WTC11 (cell line): ENCODE measurements at regions not wholly inside any gene's neighbourhood (a gene's known extent, or its start where the extent isn't known, plus 50 kb on each side); places are given as distances from the start of the nearest gene placed in this dataset.

Experiments
- ATAC-seq: fragments of 200-7000 bp; cut with Tn5 transposase; 2 replicates; pipeline ENCODE4 v1.10.0; 2021; ENCODE audit warnings: mild to moderate bottlenecking, moderate library complexity
- CTCF ChIA-PET: fragments of 300-600 bp; sonication (Branson Sonifier 250); formaldehyde crosslinking; loops from one replicate; lab custom pipeline; 2021; ENCODE audit warnings: antibody characterized with exemption; lab: Charles Lee
- POLR2A ChIA-PET: fragments of 350-600 bp; sonication (Branson Sonifier 250); formaldehyde crosslinking; loops from one replicate; lab custom pipeline; 2021; ENCODE audit warnings: antibody characterized with exemption; lab: Charles Lee
- DNase-seq: peaks from one replicate; pipeline ENCODE4 v3.0.0; 2021; ENCODE audit warnings: low spot score
- H3K27ac Mint-ChIP-seq: 2 replicates; pipeline ENCODE4 v1.8.0; 2021; ENCODE audit warnings: mixed read lengths
- H3K27me3 Mint-ChIP-seq: 2 replicates; pipeline ENCODE4 v1.8.0; 2021; ENCODE audit warnings: low read depth, mild to moderate bottlenecking, moderate library complexity, mixed read lengths
- H3K36me3 Mint-ChIP-seq: 2 replicates; pipeline ENCODE4 v1.8.0; 2021; ENCODE audit warnings: mixed read lengths
- H3K4me1 Mint-ChIP-seq: 2 replicates; pipeline ENCODE4 v1.8.0; 2022; ENCODE audit warnings: mixed read lengths
- H3K4me3 Mint-ChIP-seq: 2 replicates; pipeline ENCODE4 v1.8.0; 2021; ENCODE audit warnings: mild to moderate bottlenecking, moderate library complexity, mixed read lengths
- H3K9me3 Mint-ChIP-seq: 2 replicates; pipeline ENCODE4 v1.8.0; 2021; ENCODE audit warnings: mixed read lengths
- CREM ChIP-seq: sonication (generic); formaldehyde crosslinking; IDR thresholded peaks from 2 replicates; pipeline ENCODE4 v1.8.1; 2022; ENCODE audit warnings: mild to moderate bottlenecking, missing genetic modification reagents, moderate library complexity
- ELF4 ChIP-seq: sonication (generic); formaldehyde crosslinking; IDR thresholded peaks from 2 replicates; pipeline ENCODE4 v1.8.1; 2022; ENCODE audit warnings: low read depth, mild to moderate bottlenecking, moderate library complexity, missing genetic modification reagents
- GRHL2 ChIP-seq: fragments of 250-450 bp; sonication (Bioruptor Pico); IDR thresholded peaks from 2 replicates; pipeline ENCODE4 v1.8.0; 2022; ENCODE audit warnings: mild to moderate bottlenecking, moderate library complexity; ENCODE audit not compliant: insufficient replicate concordance, severe bottlenecking
- HMGA2 ChIP-seq: fragments of 250-450 bp; sonication (Bioruptor Pico); IDR thresholded peaks from 2 replicates; pipeline ENCODE4 v1.4.0; 2021; ENCODE audit warnings: mild to moderate bottlenecking, moderate library complexity
- MXD4 ChIP-seq: fragments of 250-450 bp; sonication (Bioruptor Pico); IDR thresholded peaks from 2 replicates; pipeline ENCODE4 v1.8.0; 2021; ENCODE audit warnings: mild to moderate bottlenecking, moderate library complexity, borderline replicate concordance
- NFE2L1 ChIP-seq: sonication (generic); formaldehyde crosslinking; IDR thresholded peaks from 2 replicates; pipeline ENCODE4 v1.8.1; 2023; ENCODE audit warnings: missing genetic modification reagents
- PRRX2 ChIP-seq: fragments of 250-450 bp; sonication (Bioruptor Pico); IDR thresholded peaks from 2 replicates; pipeline ENCODE4 v1.8.0; 2021; ENCODE audit warnings: mild to moderate bottlenecking
- SMAD3 ChIP-seq: sonication (generic); formaldehyde crosslinking; IDR thresholded peaks from 2 replicates; pipeline ENCODE4 v1.8.0; 2022; ENCODE audit warnings: missing genetic modification reagents, mild to moderate bottlenecking, borderline replicate concordance
- SOX15 ChIP-seq: fragments of 250-450 bp; sonication (Bioruptor Pico); IDR thresholded peaks from 2 replicates; pipeline ENCODE4 v1.9.0; 2021; ENCODE audit warnings: mild to moderate bottlenecking
- TCF7 ChIP-seq: sonication (generic); formaldehyde crosslinking; IDR thresholded peaks from 2 replicates; pipeline ENCODE4 v1.8.0; 2022; ENCODE audit warnings: mild to moderate bottlenecking, low read depth, missing genetic modification reagents, moderate library complexity
- TP53 ChIP-seq: sonication (generic); formaldehyde crosslinking; IDR thresholded peaks from 2 replicates; pipeline ENCODE4 v1.8.1; 2023; ENCODE audit warnings: mild to moderate bottlenecking, missing genetic modification reagents
- ZNF138 ChIP-seq: sonication (generic); formaldehyde crosslinking; conservative IDR thresholded peaks from 2 replicates; pipeline ENCODE4 v1.8.1; 2022; ENCODE audit warnings: mild to moderate bottlenecking, moderate library complexity, missing genetic modification reagents
- ZNF232 ChIP-seq: sonication (generic); formaldehyde crosslinking; IDR thresholded peaks from 2 replicates; pipeline ENCODE4 v1.8.0; 2022; ENCODE audit warnings: mild to moderate bottlenecking, missing genetic modification reagents
- ZNF396 ChIP-seq: fragments of 250-450 bp; sonication (Bioruptor Pico); IDR thresholded peaks from 2 replicates; pipeline ENCODE4 v1.8.0; 2021; ENCODE audit warnings: mild to moderate bottlenecking, moderate library complexity, borderline replicate concordance
- ZNF671 ChIP-seq: fragments of 250-450 bp; sonication (Bioruptor Pico); IDR thresholded peaks from 2 replicates; pipeline ENCODE4 v1.8.0; 2021; ENCODE audit warnings: mild to moderate bottlenecking
- TF ChIP-seq, protein P1 (sequence below): fragments of 200-600 bp; IDR thresholded peaks from 2 replicates; pipeline ENCODE4 v1.8.0; 2022; ENCODE audit warnings: antibody characterized with exemption
- TF ChIP-seq, protein P2 (sequence below): sonication (generic); formaldehyde crosslinking; IDR thresholded peaks from 2 replicates; pipeline ENCODE4 v1.8.1; 2023; ENCODE audit warnings: mild to moderate bottlenecking, missing genetic modification reagents, borderline replicate concordance
- TF ChIP-seq, protein P3 (sequence below): sonication (generic); formaldehyde crosslinking; IDR thresholded peaks from 2 replicates; pipeline ENCODE4 v1.8.1; 2023; ENCODE audit warnings: mild to moderate bottlenecking, missing genetic modification reagents, moderate library complexity
- TF ChIP-seq, protein P4 (sequence below): sonication (generic); formaldehyde crosslinking; IDR thresholded peaks from 2 replicates; pipeline ENCODE4 v1.8.1; 2022; ENCODE audit warnings: missing genetic modification reagents, borderline replicate concordance
- TF ChIP-seq, protein P5 (sequence below): sonication (generic); formaldehyde crosslinking; IDR thresholded peaks from 2 replicates; pipeline ENCODE4 v1.8.0; 2022; ENCODE audit warnings: missing genetic modification reagents

DNA sequence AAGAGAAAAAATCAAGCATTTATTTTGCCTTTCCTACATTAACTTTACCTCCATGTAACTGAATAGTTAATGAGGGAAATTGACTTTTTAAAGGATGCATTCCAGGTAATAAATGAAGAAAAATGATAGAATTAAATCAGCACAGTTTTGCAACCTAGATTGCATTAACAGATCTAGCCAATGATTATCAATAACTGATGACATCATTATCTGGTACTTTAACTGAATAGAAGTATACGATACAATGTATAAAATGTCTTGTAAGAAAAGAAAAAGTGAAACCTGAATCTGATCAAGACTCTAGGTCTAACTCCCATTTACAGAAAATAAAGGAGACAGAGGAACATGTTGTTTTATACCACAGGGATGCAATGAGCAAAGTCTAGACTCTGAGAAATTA, 126.0 kb upstream of the XPO1 start:
- POLR2A ChIA-PET: no interaction called here
- no peak for TF ChIP-seq SOX15 (CRISPR knock-in tag)
- no peak for TF ChIP-seq SMAD3 (CRISPR knock-in tag)
- no peak for TF ChIP-seq TP53
- TF ChIP-seq CREM (CRISPR knock-in tag): no peak
- TF ChIP-seq ZNF138 (CRISPR knock-in tag): no peak
- TF ChIP-seq, protein P1, sequence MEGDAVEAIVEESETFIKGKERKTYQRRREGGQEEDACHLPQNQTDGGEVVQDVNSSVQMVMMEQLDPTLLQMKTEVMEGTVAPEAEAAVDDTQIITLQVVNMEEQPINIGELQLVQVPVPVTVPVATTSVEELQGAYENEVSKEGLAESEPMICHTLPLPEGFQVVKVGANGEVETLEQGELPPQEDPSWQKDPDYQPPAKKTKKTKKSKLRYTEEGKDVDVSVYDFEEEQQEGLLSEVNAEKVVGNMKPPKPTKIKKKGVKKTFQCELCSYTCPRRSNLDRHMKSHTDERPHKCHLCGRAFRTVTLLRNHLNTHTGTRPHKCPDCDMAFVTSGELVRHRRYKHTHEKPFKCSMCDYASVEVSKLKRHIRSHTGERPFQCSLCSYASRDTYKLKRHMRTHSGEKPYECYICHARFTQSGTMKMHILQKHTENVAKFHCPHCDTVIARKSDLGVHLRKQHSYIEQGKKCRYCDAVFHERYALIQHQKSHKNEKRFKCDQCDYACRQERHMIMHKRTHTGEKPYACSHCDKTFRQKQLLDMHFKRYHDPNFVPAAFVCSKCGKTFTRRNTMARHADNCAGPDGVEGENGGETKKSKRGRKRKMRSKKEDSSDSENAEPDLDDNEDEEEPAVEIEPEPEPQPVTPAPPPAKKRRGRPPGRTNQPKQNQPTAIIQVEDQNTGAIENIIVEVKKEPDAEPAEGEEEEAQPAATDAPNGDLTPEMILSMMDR: no peak
- TF ChIP-seq, protein P2, sequence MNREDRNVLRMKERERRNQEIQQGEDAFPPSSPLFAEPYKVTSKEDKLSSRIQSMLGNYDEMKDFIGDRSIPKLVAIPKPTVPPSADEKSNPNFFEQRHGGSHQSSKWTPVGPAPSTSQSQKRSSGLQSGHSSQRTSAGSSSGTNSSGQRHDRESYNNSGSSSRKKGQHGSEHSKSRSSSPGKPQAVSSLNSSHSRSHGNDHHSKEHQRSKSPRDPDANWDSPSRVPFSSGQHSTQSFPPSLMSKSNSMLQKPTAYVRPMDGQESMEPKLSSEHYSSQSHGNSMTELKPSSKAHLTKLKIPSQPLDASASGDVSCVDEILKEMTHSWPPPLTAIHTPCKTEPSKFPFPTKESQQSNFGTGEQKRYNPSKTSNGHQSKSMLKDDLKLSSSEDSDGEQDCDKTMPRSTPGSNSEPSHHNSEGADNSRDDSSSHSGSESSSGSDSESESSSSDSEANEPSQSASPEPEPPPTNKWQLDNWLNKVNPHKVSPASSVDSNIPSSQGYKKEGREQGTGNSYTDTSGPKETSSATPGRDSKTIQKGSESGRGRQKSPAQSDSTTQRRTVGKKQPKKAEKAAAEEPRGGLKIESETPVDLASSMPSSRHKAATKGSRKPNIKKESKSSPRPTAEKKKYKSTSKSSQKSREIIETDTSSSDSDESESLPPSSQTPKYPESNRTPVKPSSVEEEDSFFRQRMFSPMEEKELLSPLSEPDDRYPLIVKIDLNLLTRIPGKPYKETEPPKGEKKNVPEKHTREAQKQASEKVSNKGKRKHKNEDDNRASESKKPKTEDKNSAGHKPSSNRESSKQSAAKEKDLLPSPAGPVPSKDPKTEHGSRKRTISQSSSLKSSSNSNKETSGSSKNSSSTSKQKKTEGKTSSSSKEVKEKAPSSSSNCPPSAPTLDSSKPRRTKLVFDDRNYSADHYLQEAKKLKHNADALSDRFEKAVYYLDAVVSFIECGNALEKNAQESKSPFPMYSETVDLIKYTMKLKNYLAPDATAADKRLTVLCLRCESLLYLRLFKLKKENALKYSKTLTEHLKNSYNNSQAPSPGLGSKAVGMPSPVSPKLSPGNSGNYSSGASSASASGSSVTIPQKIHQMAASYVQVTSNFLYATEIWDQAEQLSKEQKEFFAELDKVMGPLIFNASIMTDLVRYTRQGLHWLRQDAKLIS (CRISPR knock-in tag): no peak
- TF ChIP-seq, protein P3, sequence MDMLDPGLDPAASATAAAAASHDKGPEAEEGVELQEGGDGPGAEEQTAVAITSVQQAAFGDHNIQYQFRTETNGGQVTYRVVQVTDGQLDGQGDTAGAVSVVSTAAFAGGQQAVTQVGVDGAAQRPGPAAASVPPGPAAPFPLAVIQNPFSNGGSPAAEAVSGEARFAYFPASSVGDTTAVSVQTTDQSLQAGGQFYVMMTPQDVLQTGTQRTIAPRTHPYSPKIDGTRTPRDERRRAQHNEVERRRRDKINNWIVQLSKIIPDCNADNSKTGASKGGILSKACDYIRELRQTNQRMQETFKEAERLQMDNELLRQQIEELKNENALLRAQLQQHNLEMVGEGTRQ: no peak
- TF ChIP-seq, protein P4, sequence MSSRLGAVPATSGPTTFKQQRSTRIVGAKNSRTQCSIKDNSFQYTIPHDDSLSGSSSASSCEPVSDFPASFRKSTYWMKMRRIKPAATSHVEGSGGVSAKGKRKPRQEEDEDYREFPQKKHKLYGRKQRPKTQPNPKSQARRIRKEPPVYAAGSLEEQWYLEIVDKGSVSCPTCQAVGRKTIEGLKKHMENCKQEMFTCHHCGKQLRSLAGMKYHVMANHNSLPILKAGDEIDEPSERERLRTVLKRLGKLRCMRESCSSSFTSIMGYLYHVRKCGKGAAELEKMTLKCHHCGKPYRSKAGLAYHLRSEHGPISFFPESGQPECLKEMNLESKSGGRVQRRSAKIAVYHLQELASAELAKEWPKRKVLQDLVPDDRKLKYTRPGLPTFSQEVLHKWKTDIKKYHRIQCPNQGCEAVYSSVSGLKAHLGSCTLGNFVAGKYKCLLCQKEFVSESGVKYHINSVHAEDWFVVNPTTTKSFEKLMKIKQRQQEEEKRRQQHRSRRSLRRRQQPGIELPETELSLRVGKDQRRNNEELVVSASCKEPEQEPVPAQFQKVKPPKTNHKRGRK (CRISPR knock-in tag): no peak
- TF ChIP-seq ZNF396 (CRISPR knock-in tag): no peak
- TF ChIP-seq PRRX2 (CRISPR knock-in tag): no peak
- no peak for TF ChIP-seq TCF7 (CRISPR knock-in tag)
- TF ChIP-seq NFE2L1 (CRISPR knock-in tag): no peak
- TF ChIP-seq ZNF671: no peak
- no peak for TF ChIP-seq MXD4
- TF ChIP-seq ELF4 (CRISPR knock-in tag): no peak
- TF ChIP-seq, protein P5, sequence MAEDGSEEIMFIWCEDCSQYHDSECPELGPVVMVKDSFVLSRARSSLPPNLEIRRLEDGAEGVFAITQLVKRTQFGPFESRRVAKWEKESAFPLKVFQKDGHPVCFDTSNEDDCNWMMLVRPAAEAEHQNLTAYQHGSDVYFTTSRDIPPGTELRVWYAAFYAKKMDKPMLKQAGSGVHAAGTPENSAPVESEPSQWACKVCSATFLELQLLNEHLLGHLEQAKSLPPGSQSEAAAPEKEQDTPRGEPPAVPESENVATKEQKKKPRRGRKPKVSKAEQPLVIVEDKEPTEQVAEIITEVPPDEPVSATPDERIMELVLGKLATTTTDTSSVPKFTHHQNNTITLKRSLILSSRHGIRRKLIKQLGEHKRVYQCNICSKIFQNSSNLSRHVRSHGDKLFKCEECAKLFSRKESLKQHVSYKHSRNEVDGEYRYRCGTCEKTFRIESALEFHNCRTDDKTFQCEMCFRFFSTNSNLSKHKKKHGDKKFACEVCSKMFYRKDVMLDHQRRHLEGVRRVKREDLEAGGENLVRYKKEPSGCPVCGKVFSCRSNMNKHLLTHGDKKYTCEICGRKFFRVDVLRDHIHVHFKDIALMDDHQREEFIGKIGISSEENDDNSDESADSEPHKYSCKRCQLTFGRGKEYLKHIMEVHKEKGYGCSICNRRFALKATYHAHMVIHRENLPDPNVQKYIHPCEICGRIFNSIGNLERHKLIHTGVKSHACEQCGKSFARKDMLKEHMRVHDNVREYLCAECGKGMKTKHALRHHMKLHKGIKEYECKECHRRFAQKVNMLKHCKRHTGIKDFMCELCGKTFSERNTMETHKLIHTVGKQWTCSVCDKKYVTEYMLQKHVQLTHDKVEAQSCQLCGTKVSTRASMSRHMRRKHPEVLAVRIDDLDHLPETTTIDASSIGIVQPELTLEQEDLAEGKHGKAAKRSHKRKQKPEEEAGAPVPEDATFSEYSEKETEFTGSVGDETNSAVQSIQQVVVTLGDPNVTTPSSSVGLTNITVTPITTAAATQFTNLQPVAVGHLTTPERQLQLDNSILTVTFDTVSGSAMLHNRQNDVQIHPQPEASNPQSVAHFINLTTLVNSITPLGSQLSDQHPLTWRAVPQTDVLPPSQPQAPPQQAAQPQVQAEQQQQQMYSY: no peak
- TF ChIP-seq HMGA2: no peak
- no peak for TF ChIP-seq GRHL2
- no peak for TF ChIP-seq ZNF232 (CRISPR knock-in tag)
- TF ChIP-seq, all 79 proteins: peak for 0
- H3K27me3 Mint-ChIP-seq: no peaks in the 10 kb centered on the region
- H3K4me1 Mint-ChIP-seq: 0 out of 2 replicates have a peak, but pooled peaks cover 3% of the 10 kb centered on the region
- DNase-seq: no peak
- H3K36me3 Mint-ChIP-seq: no peaks in the 10 kb centered on the region
- CTCF ChIA-PET: no interaction called here
- H3K9me3 Mint-ChIP-seq: no peaks in the 10 kb centered on the region
- H3K4me3 Mint-ChIP-seq: no peak overlapping the region
- no peak overlapping the region for H3K27ac Mint-ChIP-seq
- ATAC-seq: no peak
